HepG2 (cell line): ENCODE measurements at regions not wholly inside any gene's neighbourhood (a gene's known extent, or its start where the extent isn't known, plus 50 kb on each side); places are given as distances from the start of the nearest gene placed in this dataset.

Experiments used
- ATAC-seq: fragments of 200-7000 bp; cut with Tn5 transposase; 3 replicates; pipeline ENCODE4 v1.9.1; 2020; ENCODE audit warnings: mild to moderate bottlenecking, moderate library complexity
- BruUV-seq: library from RNA; stranded (reverse); fragments of 400-500 nt; replicated peaks from 2 replicates; lab custom pipeline; 2021; lab: Mats Ljungman, UMichigan
- CTCF ChIA-PET: fragments of 300-600 bp; formaldehyde crosslinking; extraction: SDS; loops from one replicate; lab custom pipeline; 2021; ENCODE audit warnings: low total read pairs, inconsistent platforms, low intra/inter-chr PET ratio; lab: Yijun Ruan, JAX
- POLR2A ChIA-PET: fragments of 350-600 bp; sonication (Branson Sonifier 250); formaldehyde crosslinking; loops from one replicate; lab custom pipeline; 2020; ENCODE audit warnings: antibody characterized with exemption, inconsistent platforms; lab: Yijun Ruan, JAX
- DNase-seq: peaks from one replicate; pipeline ENCODE4 v3.0.0-alpha.2; 2015; ENCODE audit warnings: low spot score
- FAIRE-seq: peaks from 3 replicates; lab custom pipeline; 2011; peaks lifted over from hg19 to GRCh38; lab: Jason Lieb, UNC
- H2AFZ ChIP-seq: one replicate; pipeline ENCODE4 v1.6.1; 2011; ENCODE audit warnings: low read length, inconsistent platforms
- H3K27ac ChIP-seq: fragments of 300-600 bp; 3 replicates; pipeline ENCODE4 v1.8.0; 2011; ENCODE audit warnings: mixed run types, mild to moderate bottlenecking, mixed read lengths, low read length, inconsistent platforms; ENCODE audit not compliant: insufficient read depth; ENCODE audit errors: extremely low read length
- H3K27me3 ChIP-seq, 2 experiments: fragments of 200-600 bp in 1 of 2; 2 replicates in 1 of 2; 3 replicates in 1 of 2; pipeline versions ENCODE4 v1.6.0 to v1.8.0; 2011; ENCODE audit warnings: low read length in 2 of 2, mild to moderate bottlenecking in 2 of 2, moderate library complexity in 2 of 2, inconsistent platforms in 1 of 2; ENCODE audit not compliant: insufficient read depth in 2 of 2, control insufficient read depth in 1 of 2
- H3K36me3 ChIP-seq, 2 experiments: fragments of 200-600 bp in 1 of 2; replicated peaks in 1 of 2; 2 replicates in 1 of 2; 3 replicates in 1 of 2; pipeline versions ENCODE4 v1.5.1 to v1.8.0; 2011; ENCODE audit warnings: low read length in 2 of 2, inconsistent platforms in 1 of 2; ENCODE audit not compliant: insufficient read depth in 2 of 2, control insufficient read depth in 1 of 2
- H3K4me1 ChIP-seq: 2 replicates; pipeline ENCODE4 v1.5.1; 2012; ENCODE audit warnings: low read length, inconsistent platforms; ENCODE audit not compliant: insufficient read depth
- H3K4me2 ChIP-seq: 2 replicates; pipeline ENCODE4 v1.6.0; 2011; ENCODE audit warnings: low read depth, low read length, inconsistent platforms
- H3K4me3 ChIP-seq, 3 experiments: fragments of 200-600 bp in 1 of 3; sonication (generic), shearing (Covaris generic) in 1 of 3; replicated peaks in 1 of 3; 2 replicates each; pipeline ENCODE4 v1.5.1; 2011 to 2016; ENCODE audit warnings: low read length in 3 of 3, inconsistent platforms in 2 of 3, low read depth in 2 of 3, mild to moderate bottlenecking in 2 of 3, control low read depth in 1 of 3, mixed read lengths in 1 of 3; ENCODE audit not compliant: insufficient read depth in 1 of 3
- H3K79me2 ChIP-seq: one replicate; pipeline ENCODE4 v1.6.1; 2011; ENCODE audit warnings: low read length, inconsistent platforms; ENCODE audit not compliant: insufficient read depth
- H3K9ac ChIP-seq: 2 replicates; pipeline ENCODE4 v1.6.0; 2011; ENCODE audit warnings: mild to moderate bottlenecking, low read depth, low read length, inconsistent platforms; ENCODE audit not compliant: insufficient read depth
- H3K9me3 ChIP-seq: 2 replicates; pipeline ENCODE4 v1.5.1; 2012; ENCODE audit warnings: mild to moderate bottlenecking, low read length
- H4K20me1 ChIP-seq: 2 replicates; pipeline ENCODE4 v1.6.0; 2011; ENCODE audit warnings: inconsistent platforms, mild to moderate bottlenecking, low read length, moderate library complexity; ENCODE audit not compliant: insufficient read depth
- ATM ChIP-seq: fragments of 450-650 bp; IDR thresholded peaks from 2 replicates; pipeline ENCODE4 v1.7.1; 2017; ENCODE audit warnings: mild to moderate bottlenecking, borderline replicate concordance
- CHCHD3 ChIP-seq: sonication (generic); formaldehyde crosslinking; IDR thresholded peaks from 2 replicates; pipeline ENCODE4 v1.8.0; 2022; ENCODE audit warnings: mild to moderate bottlenecking, missing genetic modification reagents, moderate library complexity
- ETV5 ChIP-seq: IDR thresholded peaks from 2 replicates; pipeline ENCODE4 v1.6.1; 2018; ENCODE audit warnings: missing biosample characterization, missing genetic modification reagents, inconsistent platforms, borderline replicate concordance
- HMG20B ChIP-seq: conservative IDR thresholded peaks from 2 replicates; pipeline ENCODE4 v1.6.1; 2016; ENCODE audit warnings: missing genetic modification reagents, missing compliant biosample characterization
- MED8 ChIP-seq: sonication (generic); formaldehyde crosslinking; IDR thresholded peaks from 2 replicates; pipeline ENCODE4 v1.8.1; 2023; ENCODE audit warnings: mild to moderate bottlenecking, missing genetic modification reagents; ENCODE audit not compliant: insufficient replicate concordance
- NFATC3 ChIP-seq: sonication (generic); formaldehyde crosslinking; IDR thresholded peaks from 2 replicates; pipeline ENCODE4 v1.5.1; 2020; ENCODE audit warnings: mild to moderate bottlenecking, missing genetic modification reagents
- PITX1 ChIP-seq: sonication (generic); formaldehyde crosslinking; IDR thresholded peaks from 2 replicates; pipeline ENCODE4 v1.5.1; 2020; ENCODE audit warnings: mild to moderate bottlenecking, missing genetic modification reagents
- REPIN1 ChIP-seq: sonication (generic); formaldehyde crosslinking; IDR thresholded peaks from 2 replicates; pipeline ENCODE4 v1.8.0; 2022; ENCODE audit warnings: missing genetic modification reagents, low read depth, mild to moderate bottlenecking, borderline replicate concordance
- TCF7L2 ChIP-seq: IDR thresholded peaks from 2 replicates; pipeline ENCODE4 v1.6.1; 2011; ENCODE audit warnings: mild to moderate bottlenecking, low read depth, low read length, moderate library complexity
- THYN1 ChIP-seq: sonication (generic); formaldehyde crosslinking; IDR thresholded peaks from 2 replicates; pipeline ENCODE4 v1.8.1; 2023; ENCODE audit warnings: low read depth, mild to moderate bottlenecking, moderate library complexity, missing genetic modification reagents, borderline replicate concordance
- ZFX ChIP-seq: sonication (generic); formaldehyde crosslinking; IDR thresholded peaks from 2 replicates; pipeline ENCODE4 v1.4.0; 2020; ENCODE audit warnings: mild to moderate bottlenecking, low read depth, missing genetic modification reagents, moderate library complexity
- ZNF530 ChIP-seq: sonication (generic); formaldehyde crosslinking; IDR thresholded peaks from 2 replicates; pipeline ENCODE4 v1.5.0; 2020; ENCODE audit warnings: low read depth, mild to moderate bottlenecking, missing genetic modification reagents
- ZNF557 ChIP-seq: sonication (generic); formaldehyde crosslinking; IDR thresholded peaks from 2 replicates; pipeline ENCODE4 v1.4.0; 2020; ENCODE audit warnings: missing genetic modification reagents
- ZNF674 ChIP-seq: sonication (generic); formaldehyde crosslinking; IDR thresholded peaks from 2 replicates; pipeline ENCODE4 v1.5.0; 2020; ENCODE audit warnings: low read depth, mild to moderate bottlenecking, missing genetic modification reagents
- WGBS: methylation state at CpG from one replicate; pipeline ENCODE4 v1.1.6; 2017; ENCODE audit warnings: low lambda C conversion rate; 5-methylcytosine and 5-hydroxymethylcytosine counted together
- in situ Hi-C: cut with HindIII; loops from 2 replicates; pipeline ENCODE4 v1.10.0; 2017; ENCODE audit warnings: low pct_unique_long_range_greater_than_20kb; ENCODE audit not compliant: extremely low pct_ligation_motif_present
- intact Hi-C: fragments of 100-400 bp; cut with micrococcal nuclease; formaldehyde crosslinking; loops from one replicate; pipeline ENCODE4 v1.10.0; 2022; ENCODE audit not compliant: unreplicated experiment
- TF ChIP-seq, protein P1 (sequence below): sonication (generic); formaldehyde crosslinking; IDR thresholded peaks from 2 replicates; pipeline ENCODE4 v1.5.1; 2020; ENCODE audit warnings: missing genetic modification reagents, mild to moderate bottlenecking, borderline replicate concordance
- TF ChIP-seq, protein P2 (sequence below): sonication (generic); formaldehyde crosslinking; IDR thresholded peaks from 2 replicates; pipeline ENCODE4 v1.8.1; 2023; ENCODE audit warnings: mild to moderate bottlenecking, missing genetic modification reagents
- TF ChIP-seq, protein P3 (sequence below): sonication (generic); formaldehyde crosslinking; IDR thresholded peaks from 2 replicates; pipeline ENCODE4 v1.8.1; 2023; ENCODE audit warnings: missing genetic modification reagents, mild to moderate bottlenecking, borderline replicate concordance
- TF ChIP-seq, protein P4 (sequence below): IDR thresholded peaks from 2 replicates; pipeline ENCODE4 v1.6.1; 2016; ENCODE audit warnings: low read depth, control low read depth
- TF ChIP-seq, protein P5 (sequence below): sonication (generic); formaldehyde crosslinking; IDR thresholded peaks from 2 replicates; pipeline ENCODE4 v1.4.0; 2020; ENCODE audit warnings: mild to moderate bottlenecking, missing genetic modification reagents

DNA sequence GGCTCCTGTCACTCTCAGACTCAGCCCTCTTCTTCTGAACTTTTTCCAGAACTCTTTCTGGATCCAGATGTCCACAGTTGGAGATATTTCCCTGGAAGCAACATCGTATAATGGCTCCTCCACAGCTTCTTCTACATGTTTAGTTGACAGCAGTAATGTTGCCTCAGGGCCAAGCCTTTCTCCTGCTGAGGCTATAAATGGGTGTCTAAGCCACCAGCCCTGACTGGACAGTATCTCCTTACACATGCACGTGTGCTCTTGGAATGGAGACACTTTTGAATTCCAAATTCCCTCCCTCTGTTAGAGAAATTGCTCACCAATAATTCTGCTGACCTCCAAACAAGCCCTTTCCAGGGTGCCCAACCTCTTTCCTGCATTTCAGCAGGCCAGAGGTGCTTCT is 156.2 kb upstream of the PIK3C3 start (continued):
- TF ChIP-seq, protein P1, sequence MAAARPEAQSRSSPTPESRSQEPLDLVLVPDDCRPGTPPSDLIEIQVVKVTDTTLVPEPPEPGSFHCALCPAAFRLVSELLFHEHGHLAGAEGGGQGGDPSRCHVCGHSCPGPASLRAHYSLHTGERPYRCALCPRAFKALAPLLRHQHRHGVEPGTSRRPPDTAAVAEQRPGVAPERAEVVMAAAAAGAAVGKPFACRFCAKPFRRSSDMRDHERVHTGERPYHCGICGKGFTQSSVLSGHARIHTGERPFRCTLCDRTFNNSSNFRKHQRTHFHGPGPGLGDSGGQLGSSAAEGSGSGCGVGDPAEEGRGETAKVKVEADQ (CRISPR knock-in tag), result no peak
- TF ChIP-seq ZFX (CRISPR knock-in tag), result no peak
- TF ChIP-seq, protein P2, sequence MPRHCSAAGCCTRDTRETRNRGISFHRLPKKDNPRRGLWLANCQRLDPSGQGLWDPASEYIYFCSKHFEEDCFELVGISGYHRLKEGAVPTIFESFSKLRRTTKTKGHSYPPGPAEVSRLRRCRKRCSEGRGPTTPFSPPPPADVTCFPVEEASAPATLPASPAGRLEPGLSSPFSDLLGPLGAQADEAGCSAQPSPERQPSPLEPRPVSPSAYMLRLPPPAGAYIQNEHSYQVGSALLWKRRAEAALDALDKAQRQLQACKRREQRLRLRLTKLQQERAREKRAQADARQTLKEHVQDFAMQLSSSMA, result no peak

DNA sequence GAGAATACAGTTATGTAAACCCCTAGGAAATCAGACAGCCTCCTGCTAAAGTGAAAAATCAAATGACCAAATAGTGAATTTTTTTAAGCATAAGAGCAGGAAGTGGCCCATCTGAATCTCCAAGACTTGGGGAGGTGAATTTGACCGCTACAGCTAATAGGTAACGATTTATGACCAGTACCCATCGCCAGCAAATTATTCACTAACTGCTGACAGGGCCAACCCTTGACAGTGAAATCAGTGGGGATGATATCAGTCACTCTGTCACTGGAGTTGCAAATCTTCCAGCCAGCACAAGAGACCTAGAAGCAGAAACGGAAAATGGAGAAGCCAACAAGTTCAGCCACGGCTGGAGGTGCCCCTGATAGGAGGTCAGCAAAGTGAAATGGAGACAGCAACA is 164.3 kb upstream of the PIK3C3 start:
- Histone ChIP-seq H2AFZ (no peak overlapping the region), H3K4me3 (no peak overlapping the region), H4K20me1 (no peaks in the 10 kb centered on the region), H3K79me2 (no peaks in the 10 kb centered on the region), H3K36me3 (no peaks in the 10 kb centered on the region), H3K4me1 (no peaks in the 10 kb centered on the region), H3K27me3 (no peaks in the 10 kb centered on the region; a peak in 1 of 5 replicates), H3K9ac (no peak overlapping the region), H3K27ac (no peak overlapping the region), H3K4me2 (no peak overlapping the region), H3K9me3 (no peaks in the 10 kb centered on the region)
- DNase-seq, result no peak
- ChIA-PET CTCF (no interaction called here), POLR2A (no interaction called here)
- FAIRE-seq, result no peak
- TF ChIP-seq ZNF530 (no peak), ZNF674 (no peak), ZNF557 (CRISPR knock-in tag) (no peak), NFATC3 (CRISPR knock-in tag) (no peak), CHCHD3 (no peak), HMG20B (CRISPR knock-in tag) (no peak), MED8 (CRISPR knock-in tag) (no peak), TCF7L2 (no peak), REPIN1 (no peak), THYN1 (CRISPR knock-in tag) (no peak), PITX1 (no peak), ETV5 (no peak), ATM (no peak)
- TF ChIP-seq, protein P3, sequence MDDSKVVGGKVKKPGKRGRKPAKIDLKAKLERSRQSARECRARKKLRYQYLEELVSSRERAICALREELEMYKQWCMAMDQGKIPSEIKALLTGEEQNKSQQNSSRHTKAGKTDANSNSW (CRISPR knock-in tag), result no peak
- TF ChIP-seq, protein P4, sequence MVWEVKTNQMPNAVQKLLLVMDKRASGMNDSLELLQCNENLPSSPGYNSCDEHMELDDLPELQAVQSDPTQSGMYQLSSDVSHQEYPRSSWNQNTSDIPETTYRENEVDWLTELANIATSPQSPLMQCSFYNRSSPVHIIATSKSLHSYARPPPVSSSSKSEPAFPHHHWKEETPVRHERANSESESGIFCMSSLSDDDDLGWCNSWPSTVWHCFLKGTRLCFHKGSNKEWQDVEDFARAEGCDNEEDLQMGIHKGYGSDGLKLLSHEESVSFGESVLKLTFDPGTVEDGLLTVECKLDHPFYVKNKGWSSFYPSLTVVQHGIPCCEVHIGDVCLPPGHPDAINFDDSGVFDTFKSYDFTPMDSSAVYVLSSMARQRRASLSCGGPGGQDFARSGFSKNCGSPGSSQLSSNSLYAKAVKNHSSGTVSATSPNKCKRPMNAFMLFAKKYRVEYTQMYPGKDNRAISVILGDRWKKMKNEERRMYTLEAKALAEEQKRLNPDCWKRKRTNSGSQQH (CRISPR knock-in tag), result no peak
- TF ChIP-seq, protein P5, sequence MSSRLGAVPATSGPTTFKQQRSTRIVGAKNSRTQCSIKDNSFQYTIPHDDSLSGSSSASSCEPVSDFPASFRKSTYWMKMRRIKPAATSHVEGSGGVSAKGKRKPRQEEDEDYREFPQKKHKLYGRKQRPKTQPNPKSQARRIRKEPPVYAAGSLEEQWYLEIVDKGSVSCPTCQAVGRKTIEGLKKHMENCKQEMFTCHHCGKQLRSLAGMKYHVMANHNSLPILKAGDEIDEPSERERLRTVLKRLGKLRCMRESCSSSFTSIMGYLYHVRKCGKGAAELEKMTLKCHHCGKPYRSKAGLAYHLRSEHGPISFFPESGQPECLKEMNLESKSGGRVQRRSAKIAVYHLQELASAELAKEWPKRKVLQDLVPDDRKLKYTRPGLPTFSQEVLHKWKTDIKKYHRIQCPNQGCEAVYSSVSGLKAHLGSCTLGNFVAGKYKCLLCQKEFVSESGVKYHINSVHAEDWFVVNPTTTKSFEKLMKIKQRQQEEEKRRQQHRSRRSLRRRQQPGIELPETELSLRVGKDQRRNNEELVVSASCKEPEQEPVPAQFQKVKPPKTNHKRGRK, result no peak
- in situ Hi-C loops, result no loop called here
- intact Hi-C loops, result no loop called here
- 2% methylated on average over 5 of the region's 5 CpGs for WGBS
- no peak for ATAC-seq
- BruUV-seq, result no TSS peak
